ENCODE measurements at regions not wholly inside any gene's neighbourhood (a gene's known extent, or its start where the extent isn't known, plus 50 kb on each side); places are given as distances from the start of the nearest gene placed in this dataset.
"Not testable (repeated sequence)": the region's sequence is repeated elsewhere in the genome, so short reads cannot be mapped to it uniquely, and the experiment has no call there.

GRCh38 chr16:29288711-29289474 lies 117.6 kb downstream of the NPIPB11 start:
- CTCF ChIA-PET (ENCODE audit: low intra/inter-chr PET ratio); H2AFZ ChIP-seq (ENCODE audit: low read depth, low read length); ATAC-seq: not testable (repeated sequence)

GRCh38 chr16:29287871-29288535 lies 118.5 kb downstream of the NPIPB11 start:
- H3K36me3 ChIP-seq (ENCODE audit: control insufficient read depth, insufficient read depth, low read length), result not testable (repeated sequence)

More at GRCh38 chr16:29288711-29289474, 117.6 kb downstream of the NPIPB11 start:
- H3K9me3 ChIP-seq (replicated peaks; ENCODE audit: control insufficient read depth, insufficient read depth, low read depth, low read length); H3K27ac ChIP-seq (ENCODE audit: extremely low read depth, low read depth, low read length); POLR2A ChIA-PET; in situ Hi-C loops (cut with MboI); H3K4me2 ChIP-seq (ENCODE audit: insufficient read depth, low read length); intact Hi-C loops (cut with micrococcal nuclease); H3K79me2 ChIP-seq (ENCODE audit: control insufficient read depth, insufficient read depth, low read length); DNase-seq (ENCODE audit: extremely low read depth in 1 of 4, low spot score in 3 of 4); H3K9ac ChIP-seq (ENCODE audit: insufficient read depth in 1 of 2, low read depth in 2 of 2, low read length in 2 of 2); H3K36me3 ChIP-seq (ENCODE audit: control insufficient read depth, insufficient read depth, low read length); H3K9me1 ChIP-seq (ENCODE audit: control insufficient read depth, insufficient read depth, low read length); H3K4me3 ChIP-seq; H4K20me1 ChIP-seq (replicated peaks; ENCODE audit: control insufficient read depth, insufficient read depth, low read length); FAIRE-seq; H3K27me3 ChIP-seq (ENCODE audit: control insufficient read depth in 2 of 2, insufficient read depth in 2 of 2, low read length in 2 of 2); BruUV-seq (replicated peaks): not testable (repeated sequence)
- peak; percentile 20 for TF ChIP-seq KDM5B (IDR thresholded peaks at IDR 0.05; ENCODE audit: insufficient replicate concordance, low read depth, low read length)
- 78% methylated on average over 25 of the region's 29 CpGs for WGBS (ENCODE audit: insufficient coverage, low coverage, missing lambda C conversion rate)
- peaks cover 5 to 60% of the 10 kb centered on the region in 2 experiments; a peak in 3 of 5 replicates for H3K4me1 ChIP-seq (replicated peaks in 1 of 2; ENCODE audit: control insufficient read depth in 2 of 2, insufficient read depth in 2 of 2, low read length in 2 of 2)

GRCh38 chr16:29287246-29287645 lies 119.3 kb downstream of the NPIPB11 start:
- H3K79me2 ChIP-seq (ENCODE audit: control insufficient read depth, insufficient read depth, low read length); ATAC-seq; POLR2A ChIA-PET; H3K9me3 ChIP-seq (replicated peaks; ENCODE audit: control insufficient read depth, insufficient read depth, low read depth, low read length); H3K9me1 ChIP-seq (ENCODE audit: control insufficient read depth, insufficient read depth, low read length); BruUV-seq (replicated peaks); DNase-seq (ENCODE audit: extremely low read depth in 1 of 4, low spot score in 3 of 4); FAIRE-seq; H4K20me1 ChIP-seq (replicated peaks; ENCODE audit: control insufficient read depth, insufficient read depth, low read length); H3K27me3 ChIP-seq (ENCODE audit: control insufficient read depth in 2 of 2, insufficient read depth in 2 of 2, low read length in 2 of 2); H3K9ac ChIP-seq (ENCODE audit: insufficient read depth in 1 of 2, low read depth in 2 of 2, low read length in 2 of 2); H2AFZ ChIP-seq (ENCODE audit: low read depth, low read length); H3K27ac ChIP-seq (ENCODE audit: extremely low read depth, low read depth, low read length); CTCF ChIA-PET (ENCODE audit: low intra/inter-chr PET ratio); H3K4me2 ChIP-seq (ENCODE audit: insufficient read depth, low read length); H3K36me3 ChIP-seq (ENCODE audit: control insufficient read depth, insufficient read depth, low read length); intact Hi-C loops (cut with micrococcal nuclease); H3K4me3 ChIP-seq; in situ Hi-C loops (cut with MboI): not testable (repeated sequence)
- WGBS (ENCODE audit: insufficient coverage, low coverage, missing lambda C conversion rate), result 72% methylated on average over 3 of the region's 5 CpGs
- peaks cover 5 to 51% of the 10 kb centered on the region in 2 experiments; a peak in 3 of 5 replicates for H3K4me1 ChIP-seq (replicated peaks in 1 of 2; ENCODE audit: control insufficient read depth in 2 of 2, insufficient read depth in 2 of 2, low read length in 2 of 2)

More at GRCh38 chr16:29287871-29288535, 118.5 kb downstream of the NPIPB11 start:
- BruUV-seq (replicated peaks); H4K20me1 ChIP-seq (replicated peaks; ENCODE audit: control insufficient read depth, insufficient read depth, low read length); H3K9me3 ChIP-seq (replicated peaks; ENCODE audit: control insufficient read depth, insufficient read depth, low read depth, low read length); H2AFZ ChIP-seq (ENCODE audit: low read depth, low read length); FAIRE-seq; in situ Hi-C loops (cut with MboI); DNase-seq (ENCODE audit: extremely low read depth in 1 of 4, low spot score in 3 of 4); ATAC-seq; H3K27me3 ChIP-seq (ENCODE audit: control insufficient read depth in 2 of 2, insufficient read depth in 2 of 2, low read length in 2 of 2); H3K9me1 ChIP-seq (ENCODE audit: control insufficient read depth, insufficient read depth, low read length); H3K27ac ChIP-seq (ENCODE audit: extremely low read depth, low read depth, low read length); H3K4me2 ChIP-seq (ENCODE audit: insufficient read depth, low read length); POLR2A ChIA-PET; H3K9ac ChIP-seq (ENCODE audit: insufficient read depth in 1 of 2, low read depth in 2 of 2, low read length in 2 of 2); CTCF ChIA-PET (ENCODE audit: low intra/inter-chr PET ratio); intact Hi-C loops (cut with micrococcal nuclease); H3K4me3 ChIP-seq; H3K79me2 ChIP-seq (ENCODE audit: control insufficient read depth, insufficient read depth, low read length): not testable (repeated sequence)
- 80% methylated on average over 9 of the region's 14 CpGs for WGBS (ENCODE audit: insufficient coverage, low coverage, missing lambda C conversion rate)
- H3K4me1 ChIP-seq (replicated peaks in 1 of 2; ENCODE audit: control insufficient read depth in 2 of 2, insufficient read depth in 2 of 2, low read length in 2 of 2), result peaks cover 5 to 55% of the 10 kb centered on the region in 2 experiments; a peak in 3 of 5 replicates

Measured in K562 (cell line).